HG03095 (cell line): ENCODE measurements at regions not wholly inside any gene's neighbourhood (a gene's known extent, or its start where the extent isn't known, plus 50 kb on each side); places are given as distances from the start of the nearest gene placed in this dataset.

Experiments used
- ATAC-seq: cut with Tn5 transposase; IDR thresholded peaks from one replicate; pipeline ENCODE4 v1.9.1; 2021; ENCODE audit warnings: moderate library complexity; ENCODE audit not compliant: unreplicated experiment

GRCh38 chr9:117549444-117549843 lies 134.6 kb upstream of the ASTN2 start:
- no peak for ATAC-seq

GRCh38 chr9:117548556-117548955 lies 133.7 kb upstream of the ASTN2 start:
- no peak for ATAC-seq

- ATAC-seq, result no peak
These were observed 133.0 kb upstream of the ASTN2 start for GRCh38 chr9:117547904-117548303.

DNA sequence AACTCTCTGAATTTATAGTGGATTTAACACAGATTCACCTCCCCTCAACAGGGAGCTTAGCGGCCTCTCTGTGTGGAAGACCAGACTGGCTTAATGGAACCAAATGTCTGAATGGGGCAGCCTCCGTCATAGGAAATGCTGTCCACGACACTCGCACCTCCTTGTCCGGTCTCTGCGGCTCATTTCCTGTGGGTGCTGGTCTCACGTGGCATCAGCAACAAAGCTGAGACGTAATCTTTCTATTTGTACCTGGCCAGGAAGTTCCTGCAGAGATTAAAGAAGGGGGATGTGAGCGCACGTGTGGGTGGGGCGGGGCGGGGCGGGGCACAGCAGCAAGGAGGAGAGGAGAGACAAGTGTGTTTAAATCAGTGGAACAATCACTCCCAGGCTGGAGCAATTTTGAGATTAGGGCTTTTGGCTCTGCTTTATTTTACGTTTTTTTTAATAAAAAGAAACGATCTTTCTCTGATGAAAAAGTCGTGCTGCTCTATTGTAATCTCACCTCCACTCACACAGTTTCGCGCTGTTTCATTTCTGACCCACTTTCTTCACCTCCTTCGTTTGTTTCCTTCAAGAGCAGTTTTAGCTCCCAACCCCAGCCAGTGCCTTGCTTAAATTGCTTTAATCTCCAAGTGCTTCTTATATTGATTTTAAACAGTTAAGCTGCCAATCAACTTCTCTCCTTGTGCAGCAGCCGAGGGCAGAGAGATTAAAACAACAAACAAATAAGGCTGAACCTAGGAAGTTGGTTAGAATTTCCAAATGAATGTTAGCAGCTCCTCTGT lies 132.2 kb upstream of the ASTN2 start:
- no peak for ATAC-seq

GRCh38 chr9:117545846-117546245 lies 131.0 kb upstream of the ASTN2 start:
- no peak for ATAC-seq

DNA sequence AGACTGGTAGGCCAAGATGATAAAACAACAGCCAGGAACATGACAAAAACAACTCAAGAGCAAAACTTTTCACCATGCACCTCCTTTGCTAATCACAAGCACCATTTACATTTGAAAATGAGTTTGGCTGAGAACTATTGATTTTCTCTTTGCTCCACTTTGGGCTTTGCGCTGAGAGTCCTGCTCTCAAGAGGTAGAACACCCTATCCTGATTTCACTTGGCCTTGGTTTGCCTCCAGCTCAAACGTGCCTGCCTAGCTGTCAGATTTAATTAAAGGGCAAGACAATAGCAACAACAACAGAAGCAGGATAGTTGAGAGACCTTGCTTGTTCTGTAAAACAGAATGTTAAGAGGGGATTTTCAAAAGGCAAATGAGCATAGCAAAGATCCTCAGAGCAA lies 128.2 kb upstream of the ASTN2 start:
- ATAC-seq, result no peak

DNA sequence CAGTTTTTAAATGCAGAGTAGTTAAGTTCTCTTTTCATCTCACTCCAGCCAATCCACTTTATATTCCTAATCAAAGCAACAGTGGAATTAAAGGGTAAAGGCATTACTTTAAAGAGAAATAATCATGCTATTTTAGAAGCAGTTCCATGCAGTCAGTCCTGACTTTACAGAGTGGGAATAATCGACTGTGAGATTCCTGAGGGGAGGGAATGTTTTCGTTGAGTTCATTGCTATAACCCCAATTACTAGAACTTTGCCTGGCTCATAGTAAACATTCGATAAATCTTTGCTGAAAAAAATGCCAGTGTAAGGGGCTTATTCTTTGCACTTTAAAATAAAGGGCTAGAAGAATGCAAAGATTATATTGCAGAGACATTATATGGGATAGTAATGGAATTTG lies 127.2 kb upstream of the ASTN2 start:
- no peak for ATAC-seq

DNA sequence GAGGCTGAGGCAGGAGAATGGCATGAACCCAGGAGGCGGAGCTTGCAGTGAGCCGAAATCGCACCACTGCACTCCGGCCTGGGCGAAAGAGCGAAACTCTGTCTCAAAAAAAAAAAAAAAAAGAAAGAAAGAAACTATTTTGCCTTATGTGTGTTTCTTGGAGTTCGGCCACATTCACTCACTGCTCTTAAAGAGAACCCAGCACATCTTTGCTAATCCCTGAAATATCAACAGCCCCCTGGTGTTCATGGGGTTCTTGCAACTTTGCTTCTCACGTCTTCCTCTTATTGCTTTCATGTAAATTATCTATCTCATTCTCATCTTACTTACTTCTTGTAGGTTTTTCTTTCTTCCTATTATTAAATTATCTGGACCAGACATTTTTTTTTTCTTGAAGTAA lies 126.3 kb upstream of the ASTN2 start:
- ATAC-seq, result no peak

- no peak for ATAC-seq
These were observed 121.1 kb upstream of the ASTN2 start for GRCh38 chr9:117535973-117536372.

DNA sequence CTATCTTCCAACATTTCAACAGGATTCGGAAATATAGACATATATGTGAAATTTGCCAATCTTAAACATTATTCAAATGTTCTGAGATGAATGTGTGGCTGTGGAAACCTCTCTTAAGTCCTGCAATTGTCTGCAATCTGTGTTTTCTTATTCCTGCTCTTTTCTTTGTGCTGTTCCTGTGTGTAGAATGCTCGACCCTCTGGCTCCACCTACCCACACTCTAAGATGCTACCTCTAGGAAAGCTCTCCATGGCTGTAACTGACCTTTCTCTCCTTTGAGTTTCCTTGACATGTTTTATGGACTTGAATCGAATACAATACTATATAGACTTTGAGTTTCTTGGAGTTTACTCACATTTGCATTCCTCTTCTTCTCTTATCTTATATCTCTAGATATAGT lies 120.6 kb upstream of the ASTN2 start:
- no peak for ATAC-seq

- ATAC-seq, result no peak
These were observed 113.4 kb upstream of the ASTN2 start for GRCh38 chr9:117528225-117528624.

DNA sequence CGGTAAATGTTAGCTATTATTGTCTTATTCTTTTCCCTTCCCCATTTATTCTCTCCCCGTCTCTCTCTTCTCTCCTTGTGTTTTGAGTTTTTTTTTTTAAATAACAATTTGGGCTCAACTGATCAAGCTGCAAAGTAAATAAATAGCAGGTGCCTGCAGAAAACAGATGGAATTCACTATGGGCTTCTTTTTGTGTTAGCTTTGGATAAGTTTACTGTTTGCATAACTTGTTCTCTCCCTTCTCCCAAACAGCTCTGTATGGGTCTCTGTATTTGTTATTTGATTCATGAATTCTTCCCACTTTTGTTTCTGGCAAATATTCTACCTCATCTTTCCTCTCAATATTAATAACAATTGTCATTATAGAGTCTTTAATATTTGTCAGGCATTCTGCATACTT lies 111.8 kb upstream of the ASTN2 start:
- no peak for ATAC-seq

GRCh38 chr9:117523531-117524153 lies 108.8 kb upstream of the ASTN2 start:
- no peak for ATAC-seq

GRCh38 chr9:117521293-117521692 lies 106.4 kb upstream of the ASTN2 start:
- no peak for ATAC-seq

- no peak for ATAC-seq
These were observed 102.1 kb upstream of the ASTN2 start for GRCh38 chr9:117516676-117517632.

- ATAC-seq, result no peak
These were observed 97.1 kb upstream of the ASTN2 start for GRCh38 chr9:117511852-117512481.

GRCh38 chr9:117496307-117496706 lies 81.5 kb upstream of the ASTN2 start:
- ATAC-seq, result no peak

DNA sequence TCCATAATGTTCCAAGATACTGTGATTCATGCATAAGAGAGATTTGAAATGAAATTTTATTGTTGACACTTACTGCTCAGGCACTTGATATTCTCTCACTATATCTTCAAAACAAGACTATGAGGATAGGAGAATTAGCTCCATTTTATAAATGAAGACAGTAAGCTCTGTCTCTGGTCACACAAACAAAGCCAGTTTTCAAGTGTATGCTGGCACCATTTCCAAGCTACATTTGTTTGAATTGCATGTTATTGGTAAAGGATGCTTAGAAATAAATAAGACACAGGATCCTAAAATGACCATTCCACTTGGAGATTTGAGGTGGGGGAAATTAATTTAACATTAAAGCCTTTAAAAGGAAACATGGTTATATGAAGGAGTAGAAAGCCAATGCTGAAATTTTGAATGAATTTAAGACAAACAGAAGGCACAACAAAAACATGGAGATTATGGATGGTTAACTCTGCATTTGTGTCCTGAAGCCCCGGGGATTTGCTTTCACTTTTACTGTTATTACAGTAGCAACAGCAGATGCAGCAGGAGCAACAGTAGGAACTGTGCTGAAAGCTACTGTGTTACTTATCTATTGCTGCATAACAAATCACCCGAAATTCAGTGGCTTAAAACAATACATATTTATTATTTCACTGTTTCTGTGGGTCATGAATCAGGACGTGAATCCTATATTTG lies 79.7 kb upstream of the ASTN2 start:
- ATAC-seq, result no peak

- no peak for ATAC-seq
These were observed 77.6 kb upstream of the ASTN2 start for GRCh38 chr9:117492476-117492875.

GRCh38 chr9:117491491-117491890 lies 76.6 kb upstream of the ASTN2 start:
- no peak for ATAC-seq

GRCh38 chr9:117490199-117490598 lies 75.3 kb upstream of the ASTN2 start:
- no peak for ATAC-seq
